HG03571 (cell line): ENCODE measurements at regions not wholly inside any gene's neighbourhood (a gene's known extent, or its start where the extent isn't known, plus 50 kb on each side); places are given as distances from the start of the nearest gene placed in this dataset.
"Not testable (repeated sequence)": the region's sequence is repeated elsewhere in the genome, so short reads cannot be mapped to it uniquely, and the experiment has no call there.

Experiments used
- ATAC-seq: cut with Tn5 transposase; IDR thresholded peaks from one replicate; pipeline ENCODE4 v1.9.1; 2021; ENCODE audit not compliant: unreplicated experiment

- no peak for ATAC-seq
Measured at GRCh38 chr2:187985923-187986322, 305.8 kb upstream of the GULP1 start.

DNA sequence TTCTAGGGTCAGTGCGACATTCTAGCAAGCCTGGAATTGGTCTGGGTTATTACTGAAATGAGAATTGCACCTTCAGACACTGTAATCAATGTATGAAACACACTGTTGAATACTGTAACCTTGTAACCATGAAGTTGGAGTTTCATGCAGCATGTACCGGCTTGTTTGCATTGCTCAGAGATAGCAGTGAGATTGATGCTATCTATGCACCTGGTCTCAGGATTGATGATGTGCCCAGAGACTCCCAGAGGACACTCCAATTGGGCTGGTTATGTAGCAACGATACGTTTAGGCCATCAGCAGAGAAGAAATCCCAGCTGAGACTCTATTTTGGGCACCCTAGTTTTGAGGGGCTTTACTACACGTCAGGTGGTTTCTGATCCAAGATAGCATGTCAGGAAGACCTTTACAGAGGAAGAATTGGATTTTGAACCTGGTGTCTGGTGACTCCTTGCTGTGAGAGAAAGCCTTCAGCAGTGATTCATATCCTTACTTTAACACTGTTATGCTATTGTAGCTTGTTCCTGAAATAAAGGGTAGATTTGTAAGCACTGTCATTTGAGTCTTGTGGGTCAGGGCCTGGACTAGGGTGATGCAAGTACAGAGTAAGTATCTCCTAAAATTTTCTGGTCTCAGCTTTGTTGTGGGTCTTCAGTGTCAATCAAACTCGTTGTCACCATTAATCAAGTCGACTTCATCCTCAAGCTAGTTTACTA is 305.1 kb upstream of the GULP1 start:
- no peak for ATAC-seq

DNA sequence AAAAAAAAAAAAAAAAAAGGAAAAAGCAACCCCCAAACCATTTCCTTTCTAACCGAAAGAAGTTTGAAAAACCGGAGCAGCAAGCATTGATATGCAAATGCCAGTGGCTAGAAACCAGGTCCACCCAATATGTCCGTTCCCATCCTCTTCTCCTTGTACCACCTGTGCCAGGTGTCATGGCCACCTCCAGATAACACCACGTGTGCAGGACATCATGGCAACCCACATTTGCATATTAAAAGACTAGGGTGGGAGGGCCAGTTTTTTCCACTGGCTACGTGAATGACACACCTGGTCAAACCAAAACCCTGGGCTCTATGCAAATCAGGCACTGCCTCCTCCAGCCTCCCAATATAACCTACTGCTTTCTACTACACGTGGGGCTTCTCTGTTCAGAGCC is 303.3 kb upstream of the GULP1 start:
- ATAC-seq = no peak

DNA sequence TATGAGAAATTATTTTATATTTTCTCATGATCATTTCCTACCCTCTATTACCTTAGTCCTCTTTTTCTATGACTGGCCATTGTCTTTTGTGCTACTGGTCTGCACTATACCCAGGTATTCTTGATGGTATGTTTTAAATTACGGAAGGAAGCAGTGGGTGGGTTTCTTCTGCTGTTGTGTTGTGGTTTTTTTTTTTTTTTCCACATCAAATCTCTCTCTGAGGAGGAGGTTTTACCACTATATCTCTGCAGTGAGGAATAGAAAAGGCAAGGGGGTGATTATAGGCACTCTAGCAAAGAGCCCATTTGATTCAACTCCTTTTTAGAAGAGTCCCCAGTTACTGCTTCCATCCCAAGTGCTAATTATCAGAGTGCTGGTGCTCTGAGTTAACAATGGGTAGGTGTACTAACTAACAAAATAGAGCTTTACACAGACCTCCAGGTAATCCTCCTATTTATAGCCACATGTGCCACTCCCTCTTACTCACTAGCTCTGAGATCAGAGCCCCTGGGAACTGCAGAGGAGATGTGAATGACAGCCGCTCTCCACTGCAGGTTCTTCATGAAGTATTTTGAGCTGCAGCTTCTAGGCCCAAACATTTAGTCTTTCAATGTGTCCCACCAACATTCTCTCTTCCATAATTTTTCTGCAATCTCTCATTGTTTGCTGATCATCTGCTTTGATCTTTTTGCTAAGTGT is 301.6 kb upstream of the GULP1 start:
- ATAC-seq = no peak

- ATAC-seq = no peak
Measured at GRCh38 chr2:187991389-187991788, 300.3 kb upstream of the GULP1 start.

DNA sequence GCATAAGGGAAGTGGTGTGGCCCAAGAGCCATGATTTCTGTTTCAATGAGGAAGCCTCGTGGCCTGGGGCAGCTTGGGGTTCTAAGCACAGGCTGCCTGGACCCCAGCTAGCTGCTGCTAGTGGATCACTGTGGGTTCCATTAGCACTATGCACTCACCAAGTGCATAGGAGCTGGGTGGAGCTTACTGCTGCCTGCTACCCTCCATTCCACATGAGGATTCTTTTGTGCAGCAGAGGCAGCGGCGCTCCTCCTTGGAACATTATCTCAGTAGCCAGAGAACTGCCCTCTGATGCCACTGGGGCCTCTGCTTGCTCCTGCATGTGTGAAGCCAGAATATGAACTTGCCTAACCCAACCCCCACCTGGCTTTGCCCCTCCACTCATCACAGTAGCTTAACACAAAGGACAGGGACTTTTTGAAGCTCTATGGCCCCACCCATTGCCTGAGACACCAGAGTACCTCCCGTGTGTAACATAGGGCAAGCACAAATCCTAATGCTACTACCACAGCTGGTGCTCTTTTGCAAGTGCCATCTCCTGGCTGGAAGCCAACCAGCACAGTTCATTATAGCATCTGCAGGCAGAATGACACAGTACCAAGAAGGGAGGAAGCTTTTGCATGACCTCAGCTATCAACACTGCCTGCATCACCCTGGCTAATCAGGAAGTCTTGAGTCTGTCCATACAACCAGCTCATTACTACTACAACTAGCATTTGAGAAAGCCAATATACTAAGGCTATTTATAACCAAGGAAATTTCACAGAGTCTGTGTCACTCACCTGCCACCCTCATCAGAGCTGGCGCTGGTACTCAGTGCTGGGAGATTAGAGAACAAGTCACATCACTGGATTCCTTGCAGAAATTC is 297.0 kb upstream of the GULP1 start:
- no peak for ATAC-seq

GRCh38 chr2:187995556-187995955 is 296.1 kb upstream of the GULP1 start:
- ATAC-seq = no peak

DNA sequence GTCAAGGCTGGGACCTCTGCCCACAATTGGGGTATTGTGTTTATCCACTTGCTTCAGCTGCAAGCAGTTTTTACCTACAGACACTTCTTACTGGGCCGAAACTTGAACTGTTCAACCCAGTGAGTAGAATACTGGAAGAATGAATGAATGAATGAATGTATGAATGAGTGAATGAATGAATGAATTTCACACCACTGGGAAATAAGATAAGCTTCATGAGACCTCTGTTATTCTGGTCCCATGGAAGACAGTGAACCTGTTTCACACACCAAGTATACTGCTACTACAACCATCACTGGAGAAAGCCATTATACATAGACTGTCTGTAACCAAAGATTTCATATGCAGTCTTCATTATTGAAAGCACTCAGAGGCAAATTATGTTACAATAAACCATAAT is 295.0 kb upstream of the GULP1 start:
- no peak for ATAC-seq

DNA sequence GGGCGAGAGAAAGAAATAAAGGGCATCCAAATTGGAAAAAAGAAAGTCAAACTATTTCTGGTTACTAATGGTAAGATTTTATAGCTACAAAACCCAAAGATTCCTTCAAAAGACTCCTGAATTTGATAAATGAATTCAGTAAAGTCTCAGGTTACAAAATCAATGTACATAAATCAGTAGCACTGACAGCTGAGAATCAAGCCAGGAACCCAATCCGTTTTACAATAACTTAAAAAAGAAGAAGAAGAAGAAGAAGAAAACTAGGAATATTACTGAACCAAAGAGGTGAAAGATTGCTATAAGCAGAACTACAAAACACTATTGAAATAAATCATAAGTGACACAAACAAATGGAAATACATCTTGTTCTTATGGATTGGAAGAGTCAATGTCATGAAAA is 291.5 kb upstream of the GULP1 start:
- no peak for ATAC-seq

DNA sequence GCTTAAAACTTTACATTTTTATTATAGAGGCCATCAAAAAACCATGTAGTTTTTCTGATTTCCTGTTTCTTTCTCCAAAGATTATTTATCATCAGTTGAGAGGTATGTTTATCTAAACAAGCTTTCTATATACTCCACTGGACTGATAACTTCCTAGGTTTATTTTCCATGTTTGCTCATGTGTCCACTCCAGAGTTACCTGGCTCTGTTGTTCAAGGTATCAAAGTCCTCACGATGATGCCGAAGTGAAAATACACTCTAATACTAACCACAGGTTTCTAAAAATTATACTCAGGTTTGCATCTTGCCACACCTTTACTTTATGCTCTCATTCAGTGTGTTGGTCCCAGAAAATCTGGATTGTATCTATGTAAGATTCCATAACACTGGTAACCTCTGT is 287.9 kb upstream of the GULP1 start:
- ATAC-seq = no peak

GRCh38 chr2:188013767-188014166 is 277.9 kb upstream of the GULP1 start:
- no peak for ATAC-seq

GRCh38 chr2:188016917-188017316 is 274.8 kb upstream of the GULP1 start:
- ATAC-seq = no peak

GRCh38 chr2:188022389-188022788 is 269.3 kb upstream of the GULP1 start:
- no peak for ATAC-seq

- ATAC-seq = no peak
Measured at GRCh38 chr2:188023035-188023434, 268.6 kb upstream of the GULP1 start.

DNA sequence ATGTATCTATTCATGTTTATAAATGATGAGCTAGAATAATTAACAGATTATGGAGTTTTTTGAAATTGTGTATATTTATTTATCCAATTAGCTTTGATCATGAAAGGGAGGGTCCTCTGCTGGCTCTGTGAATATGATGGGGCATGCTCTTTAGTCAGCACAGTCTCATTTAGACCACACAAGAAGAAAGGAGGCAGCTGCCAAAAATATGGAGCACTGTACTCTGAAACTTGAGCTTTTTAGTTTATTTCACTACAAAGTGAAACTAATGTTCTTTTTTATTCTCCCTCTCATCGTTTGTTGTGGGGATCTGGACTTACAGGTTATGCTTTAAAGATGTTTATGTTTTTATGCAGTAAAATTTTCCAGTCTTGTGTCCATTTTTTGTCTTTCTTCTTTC is 266.9 kb upstream of the GULP1 start:
- no peak for ATAC-seq

GRCh38 chr2:188028739-188029138 is 262.9 kb upstream of the GULP1 start:
- ATAC-seq = no peak

DNA sequence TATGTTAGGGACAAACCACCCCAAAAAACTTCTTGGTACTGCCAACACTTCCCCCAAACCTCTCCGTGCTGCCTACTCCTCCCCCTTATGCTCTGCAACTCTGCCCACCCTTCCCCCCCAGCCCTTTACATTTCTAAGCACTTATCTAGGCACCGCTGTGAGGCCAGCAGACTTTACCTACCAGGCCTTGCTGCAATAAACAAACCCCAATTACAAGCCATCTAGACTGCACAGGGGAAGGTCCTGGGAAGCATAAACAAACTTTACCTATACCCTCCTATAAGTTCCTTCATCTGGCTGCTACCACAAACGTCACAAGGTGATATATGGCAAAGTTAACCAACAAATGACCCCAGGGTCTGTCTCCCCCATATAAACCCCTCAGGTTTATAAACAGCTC is 259.4 kb upstream of the GULP1 start:
- no peak for ATAC-seq

DNA sequence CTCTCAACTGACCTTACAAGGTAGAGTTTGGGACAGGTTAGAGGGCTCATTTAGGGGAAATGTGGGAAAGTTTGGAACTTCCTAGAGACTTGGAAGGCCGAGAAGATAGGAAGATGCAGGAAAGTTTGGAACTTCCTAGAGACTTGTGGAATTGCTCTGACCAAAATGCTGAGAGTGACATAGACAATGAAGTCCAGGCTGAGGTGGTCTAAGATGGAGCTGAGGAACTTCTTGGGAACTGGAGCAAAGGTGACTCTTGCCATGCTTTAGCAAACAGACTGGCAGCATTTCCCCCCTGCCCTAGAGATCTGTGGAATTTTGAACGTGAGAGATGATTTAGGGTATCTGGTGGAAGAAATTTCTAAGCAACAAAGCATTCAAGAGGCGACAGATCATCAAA is 258.9 kb upstream of the GULP1 start:
- ATAC-seq = no peak

DNA sequence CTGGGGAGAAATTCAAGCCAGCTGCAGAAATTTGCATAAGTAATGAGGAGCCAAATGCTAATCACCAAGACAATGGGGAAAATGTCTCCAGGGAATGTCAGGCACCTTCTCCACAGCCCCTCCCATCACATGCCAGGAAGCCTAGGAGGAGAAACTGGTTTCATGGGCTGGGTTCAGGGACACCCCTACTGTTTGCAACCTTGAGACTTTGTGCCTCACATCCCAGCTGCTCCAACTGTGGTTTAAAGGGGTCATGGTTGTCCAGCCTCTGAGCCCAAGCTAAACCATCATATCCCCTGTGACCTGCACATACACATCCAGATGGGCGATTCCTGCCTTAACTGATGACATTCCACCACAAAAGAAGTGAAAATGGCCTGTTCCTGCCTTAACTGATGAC is 258.4 kb upstream of the GULP1 start:
- ATAC-seq = not testable (repeated sequence)

GRCh38 chr2:188034102-188034501 is 257.6 kb upstream of the GULP1 start:
- not testable (repeated sequence) for ATAC-seq

DNA sequence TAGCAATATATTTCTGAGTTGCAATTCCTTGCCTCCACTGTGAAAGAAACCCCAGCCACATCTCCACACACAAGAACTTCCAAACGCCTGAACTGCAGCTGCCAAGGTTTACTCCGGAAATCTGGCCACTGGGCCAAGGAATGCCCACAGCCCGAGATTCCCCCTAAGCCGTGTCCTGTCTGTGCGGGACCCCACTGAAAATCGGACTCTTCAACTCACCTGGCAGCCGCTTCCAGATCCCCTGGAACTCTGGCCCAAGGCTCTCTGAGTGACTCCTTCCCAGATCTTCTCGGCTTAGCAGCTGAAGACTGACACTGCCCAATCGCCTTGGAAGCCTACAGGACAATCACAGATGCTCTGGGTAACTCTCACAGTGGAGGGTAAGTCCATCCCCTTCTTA is 256.3 kb upstream of the GULP1 start:
- not testable (repeated sequence) for ATAC-seq

DNA sequence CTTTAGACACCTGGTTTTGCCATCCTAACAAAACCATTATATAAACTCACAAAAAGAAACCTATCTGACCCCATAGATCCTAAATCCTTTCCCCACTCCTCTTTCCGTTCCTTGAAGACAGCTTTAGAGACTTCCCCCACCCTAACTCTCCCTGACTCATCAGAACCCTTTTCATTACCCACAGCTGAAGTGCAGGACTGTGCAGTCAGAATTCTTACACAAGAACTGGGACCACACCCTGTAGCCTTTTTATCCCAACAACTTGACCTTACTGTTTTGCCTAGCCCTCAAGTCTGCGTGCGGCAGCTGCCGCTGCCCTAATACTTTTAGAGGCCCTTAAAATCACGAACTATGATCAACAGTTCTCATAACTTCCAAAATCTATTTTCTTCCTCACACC is 254.9 kb upstream of the GULP1 start:
- ATAC-seq = not testable (repeated sequence)
